ENCODE measurements at regions not wholly inside any gene's neighbourhood (a gene's known extent, or its start where the extent isn't known, plus 50 kb on each side); places are given as distances from the start of the nearest gene placed in this dataset.

- TF ChIP-seq CTCF (IDR thresholded peaks at IDR 0.05): no peak
- no peak for TF ChIP-seq POLR2A (IDR thresholded peaks at IDR 0.05)
- no peak for TF ChIP-seq POLR2AphosphoS5 (IDR thresholded peaks at IDR 0.05)
Measured at GRCh38 chr2:142748559-142749099, 128.8 kb upstream of the KYNU start.
